C1 segment of cervical spinal cord (tissue), 14 donors: ENCODE measurements at regions not wholly inside any gene's neighbourhood (a gene's known extent, or its start where the extent isn't known, plus 50 kb on each side); places are given as distances from the start of the nearest gene placed in this dataset.

Experiments used
- DNase-seq, 14 donors: peaks; one replicate each; lab custom pipeline; 2025; lab: John Stamatoyannopoulos, UW

GRCh38 chr6:41450581-41450980 lies 95.6 kb upstream of the FOXP4 start:
- no peak for DNase-seq

- no peak for DNase-seq
These were observed 95.1 kb upstream of the FOXP4 start for GRCh38 chr6:41451039-41451438.

GRCh38 chr6:41451515-41452163 lies 94.5 kb upstream of the FOXP4 start:
- DNase-seq: no peak

GRCh38 chr6:41452763-41453162 lies 93.4 kb upstream of the FOXP4 start:
- no peak for DNase-seq

GRCh38 chr6:41453244-41453643 lies 92.9 kb upstream of the FOXP4 start:
- peak in 1 of 14 donors; percentile 21 for DNase-seq

GRCh38 chr6:41454189-41454789 lies 91.9 kb upstream of the FOXP4 start:
- no peak for DNase-seq

- no peak for DNase-seq
These were observed 90.8 kb upstream of the FOXP4 start for GRCh38 chr6:41455410-41455809.

- DNase-seq: no peak
These were observed 90.4 kb upstream of the FOXP4 start for GRCh38 chr6:41455818-41456217.

- DNase-seq: no peak
These were observed 88.9 kb upstream of the FOXP4 start for GRCh38 chr6:41457303-41457670.

- no peak for DNase-seq
These were observed 86.4 kb upstream of the FOXP4 start for GRCh38 chr6:41459738-41460137.

GRCh38 chr6:41460742-41461336 lies 85.3 kb upstream of the FOXP4 start:
- no peak for DNase-seq

GRCh38 chr6:41462033-41462432 lies 84.1 kb upstream of the FOXP4 start:
- no peak for DNase-seq

- DNase-seq: peak in 7 of 14 donors; percentile 13 to 57 (median 28)
These were observed 82.9 kb upstream of the FOXP4 start for GRCh38 chr6:41463062-41463930.

- DNase-seq: no peak
These were observed 82.2 kb upstream of the FOXP4 start for GRCh38 chr6:41464019-41464418.

- no peak for DNase-seq
These were observed 81.7 kb upstream of the FOXP4 start for GRCh38 chr6:41464481-41464880.

GRCh38 chr6:41466437-41466990 lies 79.7 kb upstream of the FOXP4 start:
- DNase-seq: no peak

GRCh38 chr6:41467061-41467460 lies 79.1 kb upstream of the FOXP4 start:
- DNase-seq: no peak

GRCh38 chr6:41467627-41468404 lies 78.4 kb upstream of the FOXP4 start:
- DNase-seq: no peak

GRCh38 chr6:41469156-41470028 lies 76.8 kb upstream of the FOXP4 start:
- no peak for DNase-seq

- no peak for DNase-seq
These were observed 76.2 kb upstream of the FOXP4 start for GRCh38 chr6:41470029-41470330.
